ENCODE measurements at regions not wholly inside any gene's neighbourhood (a gene's known extent, or its start where the extent isn't known, plus 50 kb on each side); places are given as distances from the start of the nearest gene placed in this dataset.

DNA sequence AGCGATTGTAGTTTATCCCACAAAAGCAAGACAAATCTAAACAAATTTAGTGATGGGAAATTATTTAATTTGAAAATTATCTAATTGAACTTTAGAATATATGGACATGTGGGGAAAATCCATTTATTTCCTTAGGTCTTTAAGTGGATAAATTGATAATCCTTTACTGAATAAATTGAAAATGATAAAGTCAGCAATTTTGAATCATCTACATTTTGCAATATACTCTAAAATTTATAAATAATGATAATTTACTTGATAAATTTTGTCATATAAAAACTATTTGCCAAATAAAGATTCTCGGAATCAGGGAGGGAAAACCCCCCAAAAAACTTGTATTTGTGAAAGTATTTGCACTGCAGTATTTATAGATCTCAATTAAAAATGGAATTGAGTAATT, 875.3 kb upstream of the SLITRK5 start:
- no peaks in the 10 kb centered on the region for H3K9me3 ChIP-seq (replicated peaks)
- DNase-seq = no peak
- H3K27ac ChIP-seq = no peak overlapping the region
- H3K4me3 ChIP-seq = no peak overlapping the region
- H3K36me3 ChIP-seq = no peaks in the 10 kb centered on the region
- no peaks in the 10 kb centered on the region for H3K27me3 ChIP-seq
- H3K4me1 ChIP-seq = no peaks in the 10 kb centered on the region

GRCh38 chr13:86810361-86810760, 860.8 kb upstream of the SLITRK5 start:
- Histone ChIP-seq H3K4me3 (no peak overlapping the region), H3K36me3 (no peaks in the 10 kb centered on the region), H3K27ac (no peak overlapping the region), H3K27me3 (no peaks in the 10 kb centered on the region), H3K4me1 (no peaks in the 10 kb centered on the region), H3K9me3 (replicated peaks) (no peaks in the 10 kb centered on the region)
- DNase-seq = peak in 1 of 2 experiments; percentile 1

GRCh38 chr13:86813198-86813597, 858.0 kb upstream of the SLITRK5 start:
- Histone ChIP-seq H3K9me3 (replicated peaks) (no peaks in the 10 kb centered on the region), H3K27ac (no peak overlapping the region), H3K4me1 (no peaks in the 10 kb centered on the region), H3K4me3 (no peak overlapping the region), H3K36me3 (no peaks in the 10 kb centered on the region), H3K27me3 (no peaks in the 10 kb centered on the region)
- peak in 1 of 2 experiments; percentile 5 for DNase-seq

- H3K27ac ChIP-seq = no peak overlapping the region
- H3K36me3 ChIP-seq = no peaks in the 10 kb centered on the region
- no peaks in the 10 kb centered on the region for H3K4me1 ChIP-seq
- no peak for DNase-seq
- no peaks in the 10 kb centered on the region for H3K9me3 ChIP-seq (replicated peaks)
- H3K4me3 ChIP-seq = no peak overlapping the region
- H3K27me3 ChIP-seq = no peaks in the 10 kb centered on the region
Observed at GRCh38 chr13:86825410-86825809, 845.8 kb upstream of the SLITRK5 start.

- H3K27me3 ChIP-seq = no peaks in the 10 kb centered on the region
- H3K9me3 ChIP-seq (replicated peaks) = no peaks in the 10 kb centered on the region
- no peak overlapping the region for H3K4me3 ChIP-seq
- H3K36me3 ChIP-seq = no peaks in the 10 kb centered on the region
- no peak overlapping the region for H3K27ac ChIP-seq
- DNase-seq = no peak
- no peaks in the 10 kb centered on the region for H3K4me1 ChIP-seq
Observed at GRCh38 chr13:86826232-86826631, 844.9 kb upstream of the SLITRK5 start.

DNA sequence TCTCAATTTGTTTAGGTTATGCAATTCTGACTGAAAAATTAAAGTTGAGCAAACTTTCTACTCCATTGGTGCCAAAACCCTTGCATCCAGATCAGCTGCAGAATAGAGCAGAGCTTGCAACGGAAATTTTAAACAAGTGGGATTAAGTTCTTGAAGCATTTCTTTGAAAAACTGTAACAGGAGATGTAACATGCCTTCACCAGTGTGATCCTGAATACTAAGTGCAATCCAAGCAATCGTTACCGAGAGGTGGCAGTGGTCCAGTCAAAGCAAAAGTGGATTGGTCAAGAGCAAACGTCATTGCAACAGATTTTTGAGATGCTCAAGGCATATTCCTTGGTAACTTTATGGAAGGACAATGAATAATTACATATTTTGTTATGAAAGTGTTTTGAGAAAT, 841.1 kb upstream of the SLITRK5 start:
- Histone ChIP-seq H3K4me1 (no peaks in the 10 kb centered on the region), H3K27ac (no peak overlapping the region), H3K4me3 (no peak overlapping the region), H3K27me3 (no peaks in the 10 kb centered on the region), H3K36me3 (no peaks in the 10 kb centered on the region), H3K9me3 (replicated peaks) (no peaks in the 10 kb centered on the region)
- no peak for DNase-seq

- no peaks in the 10 kb centered on the region for H3K9me3 ChIP-seq (replicated peaks)
- H3K27ac ChIP-seq = no peak overlapping the region
- no peak for DNase-seq
- H3K4me3 ChIP-seq = no peak overlapping the region
- H3K4me1 ChIP-seq = no peaks in the 10 kb centered on the region
- no peaks in the 10 kb centered on the region for H3K36me3 ChIP-seq
- no peaks in the 10 kb centered on the region for H3K27me3 ChIP-seq
Observed at GRCh38 chr13:86831084-86831483, 840.1 kb upstream of the SLITRK5 start.

- H3K4me3 ChIP-seq = no peak overlapping the region
- no peak overlapping the region for H3K27ac ChIP-seq
- H3K36me3 ChIP-seq = no peaks in the 10 kb centered on the region
- no peaks in the 10 kb centered on the region for H3K4me1 ChIP-seq
- no peaks in the 10 kb centered on the region for H3K9me3 ChIP-seq (replicated peaks)
- peak in 1 of 2 experiments; percentile 1 for DNase-seq
- no peaks in the 10 kb centered on the region for H3K27me3 ChIP-seq
Observed at GRCh38 chr13:86838411-86839120, 832.6 kb upstream of the SLITRK5 start.

DNA sequence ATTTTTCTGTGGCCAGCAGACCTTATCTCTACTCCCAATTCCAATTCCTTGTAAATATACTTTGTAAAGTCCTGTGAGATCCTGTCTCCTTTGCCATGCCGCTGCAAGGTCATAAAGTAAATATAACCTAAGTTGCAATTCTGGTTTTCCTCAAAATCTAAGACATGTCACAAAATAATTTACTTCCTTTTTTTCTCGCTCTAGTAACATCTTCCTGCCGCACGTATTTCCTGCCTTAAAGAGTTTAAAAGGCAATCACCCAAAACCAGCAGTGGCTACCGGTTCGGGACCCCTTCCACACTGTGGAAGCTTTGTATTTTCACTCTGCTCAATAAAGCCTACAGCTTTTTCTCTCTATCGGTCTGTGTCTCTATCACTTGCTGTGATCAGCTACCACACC, 832.0 kb upstream of the SLITRK5 start:
- Histone ChIP-seq H3K4me3 (no peak overlapping the region), H3K27ac (no peak overlapping the region), H3K9me3 (replicated peaks) (no peaks in the 10 kb centered on the region), H3K4me1 (no peaks in the 10 kb centered on the region), H3K27me3 (no peaks in the 10 kb centered on the region), H3K36me3 (no peaks in the 10 kb centered on the region)
- DNase-seq = no peak

- Histone ChIP-seq H3K27me3 (no peaks in the 10 kb centered on the region), H3K27ac (no peak overlapping the region), H3K36me3 (no peaks in the 10 kb centered on the region), H3K9me3 (replicated peaks) (no peaks in the 10 kb centered on the region), H3K4me3 (no peak overlapping the region), H3K4me1 (no peaks in the 10 kb centered on the region)
- no peak for DNase-seq
Observed at GRCh38 chr13:86840250-86841191, 830.6 kb upstream of the SLITRK5 start.

DNA sequence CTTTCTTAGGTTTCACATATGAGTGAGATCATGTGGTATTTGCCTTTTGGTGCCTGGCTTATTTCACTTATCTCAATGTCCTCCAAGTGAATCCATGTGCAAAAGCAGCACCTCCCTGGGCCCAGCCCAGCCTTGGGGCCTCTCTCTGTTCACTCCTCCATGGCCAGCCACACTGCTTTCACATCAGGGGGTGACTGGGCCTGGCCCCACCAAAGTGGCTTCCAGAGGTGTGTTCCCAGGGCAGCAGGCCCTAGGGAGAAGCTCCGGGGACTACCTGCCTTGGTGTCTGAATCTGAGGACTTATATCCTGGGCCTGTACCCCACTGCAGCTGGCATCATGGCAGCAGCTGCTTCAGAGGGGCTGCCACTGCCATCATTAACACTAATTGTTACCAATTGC, 829.9 kb upstream of the SLITRK5 start:
- H3K9me3 ChIP-seq (replicated peaks) = no peaks in the 10 kb centered on the region
- no peak for DNase-seq
- no peak overlapping the region for H3K4me3 ChIP-seq
- no peaks in the 10 kb centered on the region for H3K4me1 ChIP-seq
- H3K27ac ChIP-seq = no peak overlapping the region
- no peaks in the 10 kb centered on the region for H3K36me3 ChIP-seq
- no peaks in the 10 kb centered on the region for H3K27me3 ChIP-seq

GRCh38 chr13:86846501-86846900, 824.7 kb upstream of the SLITRK5 start:
- Histone ChIP-seq H3K27me3 (no peaks in the 10 kb centered on the region), H3K27ac (no peak overlapping the region), H3K36me3 (no peaks in the 10 kb centered on the region), H3K4me1 (no peaks in the 10 kb centered on the region), H3K4me3 (no peak overlapping the region), H3K9me3 (replicated peaks) (no peaks in the 10 kb centered on the region)
- no peak for DNase-seq

GRCh38 chr13:86848716-86849115, 822.5 kb upstream of the SLITRK5 start:
- Histone ChIP-seq H3K4me3 (no peak overlapping the region), H3K36me3 (no peaks in the 10 kb centered on the region), H3K27ac (no peak overlapping the region), H3K4me1 (no peaks in the 10 kb centered on the region), H3K9me3 (replicated peaks) (no peaks in the 10 kb centered on the region), H3K27me3 (no peaks in the 10 kb centered on the region)
- DNase-seq = no peak

GRCh38 chr13:86856991-86857390, 814.2 kb upstream of the SLITRK5 start:
- peak; percentile 30 to 53 for DNase-seq
- Histone ChIP-seq H3K4me3 (no peak overlapping the region), H3K27me3 (no peaks in the 10 kb centered on the region), H3K4me1 (0 out of 2 replicates have a peak, but pooled peaks cover 2% of the 10 kb centered on the region), H3K27ac (no peak overlapping the region), H3K36me3 (no peaks in the 10 kb centered on the region), H3K9me3 (replicated peaks) (no peaks in the 10 kb centered on the region)

- no peaks in the 10 kb centered on the region for H3K27me3 ChIP-seq
- no peaks in the 10 kb centered on the region for H3K9me3 ChIP-seq (replicated peaks)
- H3K4me1 ChIP-seq = 0 out of 2 replicates have a peak, but pooled peaks cover 2% of the 10 kb centered on the region
- H3K36me3 ChIP-seq = no peaks in the 10 kb centered on the region
- DNase-seq = no peak
- no peak overlapping the region for H3K27ac ChIP-seq
- no peak overlapping the region for H3K4me3 ChIP-seq
Observed at GRCh38 chr13:86858216-86858615, 813.0 kb upstream of the SLITRK5 start.

All from SJCRH30 (cell line).